NK-92 treated with Interleukin-12 subunit alpha and Interleukin-12 subunit beta, amount 100 ng/mL, for 24 hours (cell line): ENCODE measurements at regions not wholly inside any gene's neighbourhood (a gene's known extent, or its start where the extent isn't known, plus 50 kb on each side); places are given as distances from the start of the nearest gene placed in this dataset.

Experiments used
- DNase-seq: peaks from one replicate; lab custom pipeline; 2025; lab: John Stamatoyannopoulos, UW

- no peak for DNase-seq
These were observed 683.8 kb upstream of the ATXN8OS start for GRCh38 chr13:69423844-69424243.

DNA sequence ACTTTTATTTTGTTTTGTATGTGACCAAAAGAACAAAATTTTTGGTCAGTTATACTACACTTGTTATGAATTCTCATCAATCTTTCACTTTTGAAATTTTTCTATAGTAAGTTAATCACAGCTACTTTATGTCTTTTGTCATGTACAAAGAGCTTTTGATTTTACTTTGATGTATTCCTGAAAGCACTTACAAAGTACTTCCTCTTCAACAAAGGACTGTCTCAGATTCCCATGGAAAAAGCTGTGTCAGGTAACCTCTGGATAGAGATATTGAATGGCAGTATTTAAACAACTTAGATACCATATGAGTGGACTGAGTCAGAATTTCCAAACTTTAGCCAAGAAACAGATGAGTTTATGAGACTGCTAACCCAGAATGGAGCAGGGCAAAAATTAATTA lies 689.3 kb upstream of the ATXN8OS start:
- DNase-seq = no peak

DNA sequence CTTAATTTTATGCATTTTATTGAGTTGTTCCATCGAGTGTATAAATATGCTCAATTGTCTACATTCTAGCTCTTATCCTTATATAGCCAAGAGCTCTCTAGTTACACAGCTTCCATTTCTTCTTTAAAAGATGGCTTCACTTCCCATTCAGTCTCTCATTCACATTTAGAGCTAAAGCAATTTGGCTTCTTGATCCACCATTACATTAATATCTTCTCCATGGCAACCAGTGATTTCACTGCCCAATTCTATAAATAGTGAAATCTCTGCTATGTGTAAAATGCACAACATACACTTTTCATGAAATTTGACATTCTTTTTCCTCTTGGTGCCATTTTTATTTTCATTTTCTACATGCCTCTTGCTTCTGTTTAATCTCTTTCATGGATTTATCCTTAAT lies 696.9 kb upstream of the ATXN8OS start:
- DNase-seq = no peak

DNA sequence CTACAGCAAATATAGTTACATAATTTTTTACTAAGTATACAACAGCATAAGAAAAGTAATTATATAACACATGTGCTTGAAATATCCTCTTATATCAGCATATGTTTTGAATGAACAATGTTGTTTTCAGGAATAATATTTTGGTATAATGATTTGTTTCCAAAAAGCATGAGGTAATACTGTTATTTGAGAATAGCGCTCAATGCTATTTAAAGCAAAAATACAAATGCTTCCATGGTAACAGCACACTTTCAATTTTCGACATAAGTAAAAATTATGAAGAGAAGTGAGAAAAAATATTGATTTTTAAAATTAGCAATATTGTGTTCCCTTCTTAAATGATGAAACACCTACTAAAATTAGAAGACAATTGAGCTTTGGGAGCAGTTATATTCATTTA lies 715.9 kb upstream of the ATXN8OS start:
- DNase-seq = no peak

GRCh38 chr13:69389899-69390298 lies 717.7 kb upstream of the ATXN8OS start:
- no peak for DNase-seq

GRCh38 chr13:69373747-69374425 lies 733.7 kb upstream of the ATXN8OS start:
- no peak for DNase-seq

GRCh38 chr13:69363360-69363759 lies 744.3 kb upstream of the ATXN8OS start:
- DNase-seq = no peak

GRCh38 chr13:69331245-69331644 lies 776.4 kb upstream of the ATXN8OS start:
- DNase-seq = no peak

- DNase-seq = no peak
These were observed 783.3 kb upstream of the ATXN8OS start for GRCh38 chr13:69324090-69324886.

GRCh38 chr13:69319656-69320055 lies 788.0 kb upstream of the ATXN8OS start:
- no peak for DNase-seq

GRCh38 chr13:69315039-69315438 lies 792.6 kb upstream of the ATXN8OS start:
- no peak for DNase-seq

GRCh38 chr13:69306766-69307165 lies 800.9 kb upstream of the ATXN8OS start:
- DNase-seq = no peak

GRCh38 chr13:69300131-69300530 lies 807.5 kb upstream of the ATXN8OS start:
- no peak for DNase-seq

GRCh38 chr13:69296130-69296529 lies 811.5 kb upstream of the ATXN8OS start:
- no peak for DNase-seq

GRCh38 chr13:69292789-69293425 lies 814.7 kb upstream of the ATXN8OS start:
- DNase-seq = peak; percentile 48

DNA sequence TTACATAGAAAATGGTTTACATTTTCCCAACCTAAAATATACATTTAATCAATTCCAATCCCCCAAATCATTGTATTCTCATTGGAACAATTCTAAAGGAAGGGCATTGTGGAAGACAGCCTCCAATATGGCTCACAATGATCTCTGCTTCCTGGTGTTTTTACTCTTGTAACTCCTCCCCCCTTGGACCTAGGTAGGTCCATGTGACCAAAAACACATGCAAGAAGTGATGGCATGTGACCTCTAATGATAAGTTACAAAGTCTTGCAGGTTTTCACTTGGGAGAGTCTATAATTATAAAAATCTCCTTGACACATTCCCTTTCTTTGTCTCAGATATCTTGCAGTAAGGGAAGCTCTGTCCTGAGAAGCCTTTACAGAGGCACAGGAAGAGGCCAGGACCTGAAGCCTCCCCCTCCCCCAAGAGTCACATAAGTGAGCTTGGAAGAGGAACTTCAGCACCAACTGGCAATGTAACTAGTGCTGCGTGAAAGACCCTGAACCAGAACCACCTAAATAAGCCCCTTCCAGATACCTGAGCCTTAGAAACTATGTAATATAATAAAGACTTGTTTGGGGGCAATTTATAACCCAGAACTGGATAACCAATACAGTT lies 816.2 kb upstream of the ATXN8OS start:
- DNase-seq = no peak

GRCh38 chr13:69288026-69288425 lies 819.6 kb upstream of the ATXN8OS start:
- DNase-seq = no peak

GRCh38 chr13:69287050-69287698 lies 820.5 kb upstream of the ATXN8OS start:
- DNase-seq = peak; percentile 40

- no peak for DNase-seq
These were observed 823.8 kb upstream of the ATXN8OS start for GRCh38 chr13:69283837-69284236.

DNA sequence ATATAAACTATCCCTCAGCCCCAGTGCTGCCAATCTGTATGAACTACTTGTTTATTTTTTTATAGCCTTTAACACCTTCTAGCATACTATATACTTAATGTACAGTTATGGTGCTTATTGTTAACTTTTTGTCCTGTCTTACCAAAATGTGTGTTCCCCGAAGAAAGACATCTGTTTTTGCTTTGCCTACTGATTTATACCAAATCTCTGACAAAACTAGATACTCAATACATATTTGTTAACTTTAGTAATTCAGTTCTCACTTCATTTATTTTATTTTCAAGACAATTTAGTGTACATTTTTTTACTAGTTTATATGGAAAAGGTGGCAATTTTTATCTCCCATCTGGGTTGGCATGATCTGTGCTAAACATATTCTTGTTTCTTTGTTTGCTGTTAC lies 824.3 kb upstream of the ATXN8OS start:
- no peak for DNase-seq

DNA sequence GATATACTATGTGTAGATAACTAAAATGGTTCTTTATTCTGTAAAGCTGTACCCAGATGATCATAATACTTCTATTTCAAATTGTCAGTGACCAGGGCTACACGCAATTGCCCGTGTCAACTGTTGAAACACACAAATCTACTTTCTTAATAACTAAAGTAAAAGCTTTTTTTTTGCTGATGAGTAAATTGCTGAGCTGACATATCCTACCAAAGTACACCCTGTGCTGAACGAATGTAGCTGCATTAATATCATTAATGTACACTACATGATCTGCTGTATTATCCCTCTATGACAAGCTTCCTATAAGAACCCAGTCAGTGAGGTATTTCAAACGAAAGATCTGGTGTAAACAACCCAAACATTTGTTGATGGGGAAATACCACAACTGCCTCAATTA lies 827.2 kb upstream of the ATXN8OS start:
- no peak for DNase-seq

- no peak for DNase-seq
These were observed 828.4 kb upstream of the ATXN8OS start for GRCh38 chr13:69279213-69279612.
